OCI-LY3 (cell line): ENCODE measurements at regions not wholly inside any gene's neighbourhood (a gene's known extent, or its start where the extent isn't known, plus 50 kb on each side); places are given as distances from the start of the nearest gene placed in this dataset.

Source experiments
- EZH2phosphoT487 ChIP-seq: fragments of 200-600 bp; shearing (Covaris generic); IDR thresholded peaks from 2 replicates; pipeline ENCODE4 v1.6.1; 2018; ENCODE audit warnings: antibody characterized with exemption, mixed run types, low read depth
- TF ChIP-seq, protein P1 (sequence below): fragments of 200-600, 300-600 bp; sonication (generic); IDR thresholded peaks from 2 replicates; pipeline ENCODE4 v1.5.1; 2014; ENCODE audit warnings: antibody characterized with exemption, low read length, low read depth

DNA sequence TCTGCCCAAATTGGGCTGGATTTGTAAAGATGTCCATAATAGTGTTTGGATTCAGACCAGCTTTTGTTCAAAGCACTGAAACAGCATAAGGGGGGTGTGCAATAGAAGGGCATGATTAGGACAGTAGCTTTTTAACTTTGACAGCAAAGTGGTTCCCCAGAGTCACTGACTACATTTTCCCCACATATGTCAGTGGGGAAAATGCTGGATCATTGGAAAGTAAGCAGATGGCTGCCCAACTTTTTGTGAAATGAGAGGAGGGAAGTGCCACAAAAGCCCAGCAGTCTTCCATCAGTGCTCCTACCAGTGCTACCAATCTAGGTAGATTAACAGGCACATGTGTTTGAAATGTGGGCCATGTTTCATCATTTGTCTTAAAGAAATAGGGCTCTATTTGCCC is 162.8 kb downstream of the FZD1 start:
- TF ChIP-seq, protein P1, sequence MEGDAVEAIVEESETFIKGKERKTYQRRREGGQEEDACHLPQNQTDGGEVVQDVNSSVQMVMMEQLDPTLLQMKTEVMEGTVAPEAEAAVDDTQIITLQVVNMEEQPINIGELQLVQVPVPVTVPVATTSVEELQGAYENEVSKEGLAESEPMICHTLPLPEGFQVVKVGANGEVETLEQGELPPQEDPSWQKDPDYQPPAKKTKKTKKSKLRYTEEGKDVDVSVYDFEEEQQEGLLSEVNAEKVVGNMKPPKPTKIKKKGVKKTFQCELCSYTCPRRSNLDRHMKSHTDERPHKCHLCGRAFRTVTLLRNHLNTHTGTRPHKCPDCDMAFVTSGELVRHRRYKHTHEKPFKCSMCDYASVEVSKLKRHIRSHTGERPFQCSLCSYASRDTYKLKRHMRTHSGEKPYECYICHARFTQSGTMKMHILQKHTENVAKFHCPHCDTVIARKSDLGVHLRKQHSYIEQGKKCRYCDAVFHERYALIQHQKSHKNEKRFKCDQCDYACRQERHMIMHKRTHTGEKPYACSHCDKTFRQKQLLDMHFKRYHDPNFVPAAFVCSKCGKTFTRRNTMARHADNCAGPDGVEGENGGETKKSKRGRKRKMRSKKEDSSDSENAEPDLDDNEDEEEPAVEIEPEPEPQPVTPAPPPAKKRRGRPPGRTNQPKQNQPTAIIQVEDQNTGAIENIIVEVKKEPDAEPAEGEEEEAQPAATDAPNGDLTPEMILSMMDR: no peak
- TF ChIP-seq EZH2phosphoT487: no peak
